ENCODE measurements at regions not wholly inside any gene's neighbourhood (a gene's known extent, or its start where the extent isn't known, plus 50 kb on each side); places are given as distances from the start of the nearest gene placed in this dataset.

GRCh38 chrX:1925053-1925481 is 310.2 kb downstream of the ASMT start (continued):
- TF ChIP-seq POLR2AphosphoS5 (IDR thresholded peaks at IDR 0.05; ENCODE audit: low read depth, low read length) (0 out of 2 replicates have a peak, but pooled peaks have one; percentile 23), POLR2A (IDR thresholded peaks at IDR 0.05; ENCODE audit: control extremely low read depth in 1 of 2, low read depth in 2 of 2, low read length in 2 of 2) (no peak; a peak in 1 of 3 replicates), ATF3 (IDR thresholded peaks at IDR 0.05; ENCODE audit: insufficient read depth, low read depth, low read length) (no peak), CTBP2 (IDR thresholded peaks at IDR 0.05; ENCODE audit: borderline replicate concordance, insufficient read depth, insufficient read length, low read length) (peak; percentile 88), TCF12 (IDR thresholded peaks at IDR 0.05; ENCODE audit: low read depth, low read length) (peak; percentile 92), ATF2 (IDR thresholded peaks at IDR 0.05; ENCODE audit: low read length) (peak; percentile 55; the same call in 1 of the 2 replicates), CREB1 (IDR thresholded peaks at IDR 0.05) (0 out of 2 replicates have a peak, but pooled peaks have one; percentile 10), SIRT6 (IDR thresholded peaks at IDR 0.05; ENCODE audit: low read length) (no peak), MAX (IDR thresholded peaks at IDR 0.05) (0 out of 2 replicates have a peak, but pooled peaks have one; percentile 12), EP300 (IDR thresholded peaks at IDR 0.05; ENCODE audit: borderline replicate concordance in 1 of 2, low read depth in 2 of 2, low read length in 2 of 2) (peak in 1 of 2 experiments; percentile 93; a peak in 2 of 3 replicates), SP1 (IDR thresholded peaks at IDR 0.05; ENCODE audit: low read depth, low read length) (peak; percentile 68; the same call in 1 of the 2 replicates), ZNF274 (IDR thresholded peaks at IDR 0.05; ENCODE audit: borderline replicate concordance, extremely low read depth, low read length) (no peak)

All from H1 (cell line).